H1 (cell line): ENCODE measurements at regions not wholly inside any gene's neighbourhood (a gene's known extent, or its start where the extent isn't known, plus 50 kb on each side); places are given as distances from the start of the nearest gene placed in this dataset.

Experiments
- CTCF ChIA-PET: fragments of 300-600 bp; sonication (Branson Sonifier 250); formaldehyde crosslinking; loops from one replicate; lab custom pipeline; 2021; ENCODE audit not compliant: partially characterized antibody; lab: Charles Lee
- POLR2A ChIA-PET: fragments of 300-600 bp; sonication (Branson Sonifier 250); formaldehyde crosslinking; loops from one replicate; lab custom pipeline; 2021; ENCODE audit warnings: inconsistent platforms; ENCODE audit not compliant: partially characterized antibody; lab: Charles Lee
- DNase-seq, 2 experiments: peaks; one replicate each; pipeline versions ENCODE4 v3.0.0 to v3.0.0-alpha.2; 2010 to 2022; ENCODE audit warnings: low spot score in 2 of 2, low read depth in 1 of 2, mixed read lengths in 1 of 2
- FAIRE-seq: peaks from 2 replicates; lab custom pipeline; 2011; peaks lifted over from hg19 to GRCh38; lab: Jason Lieb, UNC
- H2AFZ ChIP-seq: 2 replicates; pipeline ENCODE4 v1.8.1; 2012; ENCODE audit warnings: low read length, inconsistent platforms
- H2AK5ac ChIP-seq: 2 replicates; pipeline ENCODE4 v1.6.1; 2013; ENCODE audit warnings: low read depth, low read length
- H2BK120ac ChIP-seq: replicated peaks from 2 replicates; pipeline ENCODE3; 2013; ENCODE audit warnings: low read depth, low read length, inconsistent platforms
- H2BK12ac ChIP-seq: 2 replicates; pipeline ENCODE4 v1.6.1; 2013; ENCODE audit warnings: low read depth, low read length
- H2BK15ac ChIP-seq: 2 replicates; pipeline ENCODE4 v1.6.1; 2013; ENCODE audit warnings: low read length
- H2BK20ac ChIP-seq: 2 replicates; pipeline ENCODE4 v1.6.1; 2013; ENCODE audit warnings: low read length
- H2BK5ac ChIP-seq: 2 replicates; pipeline ENCODE4 v1.6.1; 2013; ENCODE audit warnings: low read depth, low read length
- H3K14ac ChIP-seq: 2 replicates; pipeline ENCODE4 v1.6.1; 2013; ENCODE audit warnings: inconsistent platforms; ENCODE audit not compliant: insufficient read length
- H3K18ac ChIP-seq: 2 replicates; pipeline ENCODE4 v1.6.1; 2013; ENCODE audit warnings: low read length; ENCODE audit errors: extremely low read depth
- H3K23ac ChIP-seq: 2 replicates; pipeline ENCODE4 v1.6.1; 2013; ENCODE audit warnings: inconsistent platforms; ENCODE audit not compliant: insufficient read length
- H3K23me2 ChIP-seq: 2 replicates; pipeline ENCODE4 v1.6.1; 2013; ENCODE audit warnings: low read depth, low read length
- H3K27ac ChIP-seq: 2 replicates; pipeline ENCODE4 v1.6.1; 2011; ENCODE audit warnings: low read depth, low read length, inconsistent platforms
- H3K27me3 ChIP-seq, 4 experiments: replicated peaks in 1 of 4; 1 replicate in 1 of 4; 2 replicates in 3 of 4; pipeline versions ENCODE4 v1.6.1 to v1.8.1; 2011 to 2013; ENCODE audit warnings: low read length in 3 of 4, mild to moderate bottlenecking in 3 of 4, inconsistent platforms in 2 of 4, mixed read lengths in 2 of 4, moderate library complexity in 1 of 4; ENCODE audit not compliant: control insufficient read depth in 3 of 4, insufficient read depth in 3 of 4; ENCODE audit errors: extremely low read depth in 1 of 4
- H3K36me3 ChIP-seq, 4 experiments: 2 replicates each; pipeline versions ENCODE4 v1.6.1 to v1.8.1; 2011 to 2013; ENCODE audit warnings: mild to moderate bottlenecking in 4 of 4, low read length in 3 of 4, moderate library complexity in 2 of 4, control low read depth in 1 of 4, inconsistent platforms in 1 of 4; ENCODE audit not compliant: insufficient read depth in 4 of 4, control insufficient read depth in 2 of 4
- H3K4ac ChIP-seq: replicated peaks from 2 replicates; pipeline ENCODE3; 2013; ENCODE audit warnings: low read length, low read depth, mixed read lengths, inconsistent platforms; ENCODE audit not compliant: insufficient read length
- H3K4me1 ChIP-seq, 4 experiments: replicated peaks in 1 of 4; 1 replicate in 1 of 4; 2 replicates in 3 of 4; pipeline versions ENCODE4 v1.6.1 to v1.8.1; 2011 to 2013; ENCODE audit warnings: low read length in 3 of 4, inconsistent platforms in 2 of 4, mixed read lengths in 1 of 4; ENCODE audit not compliant: insufficient read depth in 4 of 4, control insufficient read depth in 3 of 4
- H3K4me2 ChIP-seq, 2 experiments: 2 replicates each; pipeline versions ENCODE4 v1.6.1 to v1.8.1; 2011 to 2013; ENCODE audit warnings: low read depth in 2 of 2, low read length in 2 of 2, control low read depth in 1 of 2, inconsistent platforms in 1 of 2, mild to moderate bottlenecking in 1 of 2; ENCODE audit not compliant: insufficient read depth in 1 of 2
- H3K4me3 ChIP-seq, 4 experiments: fragments of 200-600, 300-600 bp in 1 of 4; sonication (generic), shearing (Covaris generic), sonication (Bioruptor Twin) in 1 of 4; 2 replicates each; pipeline versions ENCODE4 v1.5.1 to v1.8.1; 2011 to 2016; ENCODE audit warnings: low read length in 4 of 4, low read depth in 3 of 4, control low read depth in 2 of 4, inconsistent platforms in 2 of 4, mild to moderate bottlenecking in 2 of 4, mixed read lengths in 1 of 4, moderate library complexity in 1 of 4; ENCODE audit not compliant: insufficient read depth in 2 of 4; ENCODE audit errors: extremely low read depth in 1 of 4
- H3K56ac ChIP-seq: replicated peaks from 2 replicates; pipeline ENCODE3; 2013; ENCODE audit warnings: low read depth, mild to moderate bottlenecking, mixed read lengths, low read length, inconsistent platforms; ENCODE audit not compliant: insufficient read length
- H3K79me1 ChIP-seq: 2 replicates; pipeline ENCODE4 v1.6.1; 2013; ENCODE audit warnings: low read depth, low read length, control low read depth
- H3K79me2 ChIP-seq, 2 experiments: 2 replicates each; pipeline versions ENCODE4 v1.6.1 to v1.8.1; 2012 to 2013; ENCODE audit warnings: low read length in 2 of 2, mild to moderate bottlenecking in 2 of 2, inconsistent platforms in 1 of 2; ENCODE audit not compliant: insufficient read depth in 2 of 2, control insufficient read depth in 1 of 2
- H3K9ac ChIP-seq, 4 experiments: replicated peaks in 1 of 4; 1 replicate in 1 of 4; 2 replicates in 3 of 4; pipeline versions ENCODE4 v1.6.1 to v1.8.1; 2011 to 2013; ENCODE audit warnings: low read depth in 3 of 4, low read length in 3 of 4, control low read depth in 2 of 4, mild to moderate bottlenecking in 2 of 4, moderate library complexity in 2 of 4, inconsistent platforms in 1 of 4; ENCODE audit errors: extremely low read depth in 1 of 4
- H3K9me3 ChIP-seq, 2 experiments: 2 replicates each; pipeline versions ENCODE4 v1.6.1 to v1.8.1; 2012 to 2013; ENCODE audit warnings: mild to moderate bottlenecking in 2 of 2, moderate library complexity in 2 of 2, control low read depth in 1 of 2, inconsistent platforms in 1 of 2, low read depth in 1 of 2, low read length in 1 of 2, mixed read lengths in 1 of 2; ENCODE audit not compliant: insufficient read depth in 2 of 2
- H4K20me1 ChIP-seq, 2 experiments: replicated peaks in 1 of 2; 2 replicates each; pipeline versions ENCODE3 to v1.8.1; 2011 to 2013; ENCODE audit warnings: inconsistent platforms in 2 of 2, low read length in 2 of 2, mild to moderate bottlenecking in 1 of 2; ENCODE audit not compliant: insufficient read depth in 2 of 2, control insufficient read depth in 1 of 2
- H4K5ac ChIP-seq: 2 replicates; pipeline ENCODE4 v1.6.1; 2013; ENCODE audit warnings: low read length, low read depth, mixed read lengths, inconsistent platforms; ENCODE audit not compliant: insufficient read length
- H4K8ac ChIP-seq: 2 replicates; pipeline ENCODE4 v1.8.0; 2013; ENCODE audit warnings: mild to moderate bottlenecking, moderate library complexity, low read length, inconsistent platforms; ENCODE audit not compliant: insufficient read depth; ENCODE audit errors: extremely low read depth
- H4K91ac ChIP-seq: replicated peaks from 2 replicates; pipeline ENCODE3; 2013; ENCODE audit warnings: low read length, mixed read lengths, inconsistent platforms; ENCODE audit not compliant: insufficient read length
- BACH1 ChIP-seq: IDR thresholded peaks from 2 replicates; pipeline ENCODE4 v1.6.1; 2012; ENCODE audit warnings: low read length, improper control_type of control experiment
- CEBPB ChIP-seq: IDR thresholded peaks from 2 replicates; pipeline ENCODE4 v1.6.1; 2012; ENCODE audit warnings: low read depth, low read length
- CTBP2 ChIP-seq: IDR thresholded peaks from 2 replicates; pipeline ENCODE4 v1.7.0; 2011; ENCODE audit warnings: borderline replicate concordance, mild to moderate bottlenecking, moderate library complexity, mixed read lengths, low read length; ENCODE audit not compliant: insufficient read depth, insufficient read length
- EGR1 ChIP-seq: IDR thresholded peaks from 2 replicates; pipeline ENCODE4 v1.6.1; 2011; ENCODE audit warnings: low read depth, low read length, borderline replicate concordance
- JUN ChIP-seq: IDR thresholded peaks from 2 replicates; pipeline ENCODE4 v1.6.1; 2011; ENCODE audit warnings: low read depth, mild to moderate bottlenecking, improper control_type of control experiment, low read length
- KDM4A ChIP-seq: IDR thresholded peaks from one replicate; pipeline ENCODE4 v1.7.1; 2012; ENCODE audit warnings: low read depth, mild to moderate bottlenecking, moderate library complexity, low read length, inconsistent platforms; ENCODE audit not compliant: severe bottlenecking
- NANOG ChIP-seq: IDR thresholded peaks from 2 replicates; pipeline ENCODE4 v1.6.1; 2011; ENCODE audit warnings: low read length, low read depth, mild to moderate bottlenecking, inconsistent platforms; ENCODE audit not compliant: insufficient read depth, poor library complexity, severe bottlenecking
- SIX5 ChIP-seq: IDR thresholded peaks from 2 replicates; pipeline ENCODE4 v1.6.1; 2011; ENCODE audit warnings: mild to moderate bottlenecking, low read depth, low read length
- WGBS, 2 experiments: shearing (Covaris generic) in 1 of 2; methylation state at CpG; one replicate each; pipeline versions ENCODE4 v1.1.6 to v1.1.7; 2013 to 2015; ENCODE audit warnings: low lambda C conversion rate in 2 of 2, mixed read lengths in 2 of 2, inconsistent platforms in 1 of 2, low coverage in 1 of 2, missing lambda C conversion rate in 1 of 2; ENCODE audit not compliant: insufficient replicate concordance in 2 of 2, insufficient coverage in 1 of 2, insufficient read length in 1 of 2; ENCODE audit errors: extremely low coverage in 1 of 2, missing lambda C conversion rate in 1 of 2; 5-methylcytosine and 5-hydroxymethylcytosine counted together
- TF ChIP-seq, protein P1 (sequence below): IDR thresholded peaks from 2 replicates; pipeline ENCODE4 v1.6.1; 2012; ENCODE audit warnings: low read length, inconsistent platforms
- TF ChIP-seq, protein P2 (sequence below): IDR thresholded peaks from 2 replicates; pipeline ENCODE4 v1.6.1; 2012; ENCODE audit warnings: inconsistent platforms
- TF ChIP-seq, protein P3 (sequence below): IDR thresholded peaks from 2 replicates; pipeline ENCODE4 v1.6.1; 2011; ENCODE audit warnings: low read depth, mild to moderate bottlenecking, low read length; ENCODE audit not compliant: insufficient read depth

DNA sequence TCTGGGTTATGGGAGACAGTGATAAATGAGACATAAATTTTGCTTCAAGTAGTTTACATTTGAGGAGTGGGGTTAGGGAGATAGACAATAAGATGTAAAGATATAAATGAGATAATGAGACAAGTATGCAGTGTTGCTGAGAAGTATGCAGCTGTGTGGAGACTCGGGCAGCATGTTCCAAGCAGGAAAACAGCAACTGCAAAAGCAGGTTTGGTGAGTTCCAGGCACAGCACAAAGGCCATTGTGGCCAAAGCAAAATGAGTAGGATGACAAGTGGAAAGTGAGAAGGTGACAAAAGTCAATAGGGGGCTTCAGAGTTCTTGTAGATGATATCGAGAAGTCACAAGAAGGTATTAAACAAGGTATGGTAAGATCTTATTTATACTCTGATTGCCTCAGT lies 259.1 kb upstream of the PEX5L start:
- Histone ChIP-seq H4K5ac (no peak overlapping the region), H3K27me3 (no peaks in the 10 kb centered on the region), H3K56ac (no peak overlapping the region), H2BK5ac (no peak overlapping the region), H3K36me3 (no peaks in the 10 kb centered on the region; a peak in 1 of 8 replicates), H2BK120ac (no peak overlapping the region), H4K20me1 (no peaks in the 10 kb centered on the region), H3K79me2 (no peaks in the 10 kb centered on the region), H3K18ac (no peak overlapping the region), H3K4me1 (no peaks in the 10 kb centered on the region), H3K4ac (no peak overlapping the region), H4K8ac (no peak overlapping the region), H2BK20ac (no peak overlapping the region), H3K9me3 (no peaks in the 10 kb centered on the region), H3K4me3 (no peak overlapping the region), H3K79me1 (no peaks in the 10 kb centered on the region), H3K23me2 (no peaks in the 10 kb centered on the region; the same call in 1 of the 2 replicates), H2AK5ac (no peak overlapping the region), H4K91ac (no peak overlapping the region), H3K23ac (no peak overlapping the region), H2BK15ac (no peak overlapping the region), H3K9ac (no peak overlapping the region), H2BK12ac (no peak overlapping the region), H2AFZ (no peak overlapping the region), H3K4me2 (no peak overlapping the region), H3K14ac (no peak overlapping the region), H3K27ac (no peak overlapping the region)
- DNase-seq, result no peak
- no peak for FAIRE-seq
- POLR2A ChIA-PET, result no interaction called here
- 84% methylated on average over 2 of the region's 2 CpGs; no CpG with 5 or more reads in 1 of the 2 experiments for WGBS, 2 experiments
- CTCF ChIA-PET, result interaction anchor here (0.8 kb wide), 1 partner anchor 12 kb away, joined by 3 read pairs; no protein-coding TSS in a partner anchor
- TF ChIP-seq, protein P1, sequence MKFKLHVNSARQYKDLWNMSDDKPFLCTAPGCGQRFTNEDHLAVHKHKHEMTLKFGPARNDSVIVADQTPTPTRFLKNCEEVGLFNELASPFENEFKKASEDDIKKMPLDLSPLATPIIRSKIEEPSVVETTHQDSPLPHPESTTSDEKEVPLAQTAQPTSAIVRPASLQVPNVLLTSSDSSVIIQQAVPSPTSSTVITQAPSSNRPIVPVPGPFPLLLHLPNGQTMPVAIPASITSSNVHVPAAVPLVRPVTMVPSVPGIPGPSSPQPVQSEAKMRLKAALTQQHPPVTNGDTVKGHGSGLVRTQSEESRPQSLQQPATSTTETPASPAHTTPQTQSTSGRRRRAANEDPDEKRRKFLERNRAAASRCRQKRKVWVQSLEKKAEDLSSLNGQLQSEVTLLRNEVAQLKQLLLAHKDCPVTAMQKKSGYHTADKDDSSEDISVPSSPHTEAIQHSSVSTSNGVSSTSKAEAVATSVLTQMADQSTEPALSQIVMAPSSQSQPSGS, result no peak
- TF ChIP-seq SIX5 (no peak), NANOG (no peak), EGR1 (no peak), KDM4A (no peak), CEBPB (no peak), BACH1 (no peak), JUN (no peak), CTBP2 (no peak)
- TF ChIP-seq, protein P2, sequence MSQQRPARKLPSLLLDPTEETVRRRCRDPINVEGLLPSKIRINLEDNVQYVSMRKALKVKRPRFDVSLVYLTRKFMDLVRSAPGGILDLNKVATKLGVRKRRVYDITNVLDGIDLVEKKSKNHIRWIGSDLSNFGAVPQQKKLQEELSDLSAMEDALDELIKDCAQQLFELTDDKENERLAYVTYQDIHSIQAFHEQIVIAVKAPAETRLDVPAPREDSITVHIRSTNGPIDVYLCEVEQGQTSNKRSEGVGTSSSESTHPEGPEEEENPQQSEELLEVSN, result no peak
- TF ChIP-seq, protein P3, sequence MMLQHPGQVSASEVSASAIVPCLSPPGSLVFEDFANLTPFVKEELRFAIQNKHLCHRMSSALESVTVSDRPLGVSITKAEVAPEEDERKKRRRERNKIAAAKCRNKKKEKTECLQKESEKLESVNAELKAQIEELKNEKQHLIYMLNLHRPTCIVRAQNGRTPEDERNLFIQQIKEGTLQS, result no peak
